ENCODE measurements at regions not wholly inside any gene's neighbourhood (a gene's known extent, or its start where the extent isn't known, plus 50 kb on each side); places are given as distances from the start of the nearest gene placed in this dataset.

DNA sequence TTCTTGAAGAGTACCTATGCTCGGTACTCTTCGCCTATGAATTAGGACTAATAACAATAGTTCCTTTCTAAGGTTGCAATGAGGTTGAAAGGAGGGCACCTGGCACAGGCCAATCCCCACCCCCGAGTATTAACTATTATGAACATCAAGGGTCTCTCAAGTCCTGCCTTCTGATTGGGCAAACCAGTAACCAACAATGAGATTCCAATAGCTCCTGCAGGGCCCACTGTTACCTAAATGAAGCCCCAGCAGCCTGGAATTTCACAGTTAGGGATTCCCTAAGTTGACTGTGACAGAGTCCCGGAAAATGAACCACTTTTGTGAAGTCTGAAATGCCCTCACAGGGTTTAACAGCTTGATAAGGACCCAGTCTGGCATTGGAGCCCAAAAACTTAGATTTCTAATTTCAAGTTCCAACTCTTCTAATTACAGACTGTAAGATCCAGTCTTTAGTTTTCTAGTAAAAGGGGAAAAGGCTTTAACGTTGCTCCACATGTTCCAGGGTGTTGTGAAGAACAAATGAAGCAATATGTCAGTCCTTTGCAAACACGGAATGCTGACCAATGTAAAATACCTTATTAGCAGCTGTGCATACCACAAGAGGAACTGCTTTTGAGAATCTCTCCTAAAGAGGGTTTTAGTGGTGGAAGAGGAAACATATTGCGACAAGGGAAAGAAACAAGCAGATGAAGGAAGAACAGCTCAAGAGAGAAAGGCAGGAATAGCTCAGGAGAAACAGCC lies 277.7 kb upstream of the MAP2 start:
- dilution Hi-C loops (cut with MboI; ENCODE audit: extremely low pct_ligation_motif_present, low sequenced_read_pairs): no loop called here
- FAIRE-seq: no peak
- no peak overlapping the region for H3K4me3 ChIP-seq (ENCODE audit: control insufficient read depth in 2 of 3, extremely low read depth in 1 of 3, insufficient read depth in 2 of 3, low read depth in 1 of 3, low read length in 3 of 3)
- TF ChIP-seq EZH2 (IDR thresholded peaks at IDR 0.05; ENCODE audit: low read length): no peak
- TF ChIP-seq, protein P1, sequence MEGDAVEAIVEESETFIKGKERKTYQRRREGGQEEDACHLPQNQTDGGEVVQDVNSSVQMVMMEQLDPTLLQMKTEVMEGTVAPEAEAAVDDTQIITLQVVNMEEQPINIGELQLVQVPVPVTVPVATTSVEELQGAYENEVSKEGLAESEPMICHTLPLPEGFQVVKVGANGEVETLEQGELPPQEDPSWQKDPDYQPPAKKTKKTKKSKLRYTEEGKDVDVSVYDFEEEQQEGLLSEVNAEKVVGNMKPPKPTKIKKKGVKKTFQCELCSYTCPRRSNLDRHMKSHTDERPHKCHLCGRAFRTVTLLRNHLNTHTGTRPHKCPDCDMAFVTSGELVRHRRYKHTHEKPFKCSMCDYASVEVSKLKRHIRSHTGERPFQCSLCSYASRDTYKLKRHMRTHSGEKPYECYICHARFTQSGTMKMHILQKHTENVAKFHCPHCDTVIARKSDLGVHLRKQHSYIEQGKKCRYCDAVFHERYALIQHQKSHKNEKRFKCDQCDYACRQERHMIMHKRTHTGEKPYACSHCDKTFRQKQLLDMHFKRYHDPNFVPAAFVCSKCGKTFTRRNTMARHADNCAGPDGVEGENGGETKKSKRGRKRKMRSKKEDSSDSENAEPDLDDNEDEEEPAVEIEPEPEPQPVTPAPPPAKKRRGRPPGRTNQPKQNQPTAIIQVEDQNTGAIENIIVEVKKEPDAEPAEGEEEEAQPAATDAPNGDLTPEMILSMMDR (optimal IDR thresholded peaks at IDR 0.05 in 1 of 3, IDR thresholded peaks at IDR 0.05 in 1 of 3, conservative IDR thresholded peaks at IDR 0.05 in 1 of 3; ENCODE audit: extremely low read depth in 1 of 3, insufficient read depth in 2 of 3, low read length in 3 of 3): no peak
- no peaks in the 10 kb centered on the region for H3K79me2 ChIP-seq (ENCODE audit: control insufficient read depth, insufficient read depth, low read length)
- no peak overlapping the region for H3K4me2 ChIP-seq (ENCODE audit: control insufficient read depth, extremely low read depth, insufficient read depth, low read depth, low read length)
- no peak for DNase-seq (ENCODE audit: low read depth, low spot score)
- H4K20me1 ChIP-seq (ENCODE audit: control insufficient read depth, extremely low read depth, insufficient read depth, low read length): no peaks in the 10 kb centered on the region
- H3K27ac ChIP-seq (ENCODE audit: control insufficient read depth, insufficient read depth, low read length): no peak overlapping the region
- no peaks in the 10 kb centered on the region for H3K27me3 ChIP-seq (ENCODE audit: control insufficient read depth, extremely low read depth, insufficient read depth, low read length)
- H3K9me3 ChIP-seq (ENCODE audit: control insufficient read depth, low read depth, low read length): no peaks in the 10 kb centered on the region
- no peak overlapping the region for H3K9ac ChIP-seq (ENCODE audit: control insufficient read depth, extremely low read depth, insufficient read depth, low read length)
- no peak overlapping the region for H2AFZ ChIP-seq (ENCODE audit: control insufficient read depth, low read length)
- no peaks in the 10 kb centered on the region for H3K36me3 ChIP-seq (ENCODE audit: control insufficient read depth in 2 of 2, extremely low read depth in 1 of 2, insufficient read depth in 2 of 2, low read length in 2 of 2)
- H3K9me1 ChIP-seq (ENCODE audit: control insufficient read depth, extremely low read depth, insufficient read depth, low read length): no peaks in the 10 kb centered on the region
- H3K4me1 ChIP-seq (ENCODE audit: control insufficient read depth, extremely low read depth, insufficient read depth, low read length): peaks cover 13% of the 10 kb centered on the region

DNA sequence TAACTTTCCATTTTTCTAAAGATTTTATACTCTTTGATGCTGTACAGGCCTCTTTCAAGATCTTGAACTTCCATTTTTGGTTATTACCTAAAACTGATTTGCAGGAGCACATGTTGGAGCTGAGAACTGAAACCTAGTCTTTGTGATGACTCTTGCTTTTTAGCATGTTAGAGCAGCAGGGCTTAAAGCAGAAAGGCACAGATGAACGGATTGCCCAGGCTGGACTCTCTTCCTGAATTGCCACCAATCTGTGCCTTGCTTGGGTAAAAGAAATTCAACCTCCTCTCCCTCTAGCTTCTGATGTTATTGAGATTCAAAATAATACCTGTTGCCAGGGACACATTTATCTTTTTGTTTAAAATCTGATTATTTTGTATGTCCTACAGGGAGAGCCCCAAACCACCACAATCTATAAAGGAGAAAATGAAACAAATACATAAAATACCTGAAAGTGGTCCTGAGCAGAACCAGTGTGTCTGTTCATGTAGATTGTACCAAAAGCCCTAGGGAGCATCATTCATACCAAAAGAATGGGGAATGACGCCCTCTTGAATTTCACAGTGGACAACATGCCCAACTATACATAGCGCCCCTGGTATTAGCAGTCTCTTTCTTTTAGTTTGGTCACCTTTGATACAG lies 277.0 kb upstream of the MAP2 start:
- Histone ChIP-seq H3K4me1 (ENCODE audit: control insufficient read depth, extremely low read depth, insufficient read depth, low read length) (peaks cover 7% of the 10 kb centered on the region), H3K9me1 (ENCODE audit: control insufficient read depth, extremely low read depth, insufficient read depth, low read length) (no peaks in the 10 kb centered on the region), H3K27me3 (ENCODE audit: control insufficient read depth, extremely low read depth, insufficient read depth, low read length) (no peaks in the 10 kb centered on the region), H3K9ac (ENCODE audit: control insufficient read depth, extremely low read depth, insufficient read depth, low read length) (no peak overlapping the region), H3K4me2 (ENCODE audit: control insufficient read depth, extremely low read depth, insufficient read depth, low read depth, low read length) (no peak overlapping the region), H3K36me3 (ENCODE audit: control insufficient read depth in 2 of 2, extremely low read depth in 1 of 2, insufficient read depth in 2 of 2, low read length in 2 of 2) (no peaks in the 10 kb centered on the region), H4K20me1 (ENCODE audit: control insufficient read depth, extremely low read depth, insufficient read depth, low read length) (no peaks in the 10 kb centered on the region), H3K79me2 (ENCODE audit: control insufficient read depth, insufficient read depth, low read length) (no peaks in the 10 kb centered on the region), H2AFZ (ENCODE audit: control insufficient read depth, low read length) (no peak overlapping the region), H3K27ac (ENCODE audit: control insufficient read depth, insufficient read depth, low read length) (no peak overlapping the region), H3K4me3 (ENCODE audit: control insufficient read depth in 2 of 3, extremely low read depth in 1 of 3, insufficient read depth in 2 of 3, low read depth in 1 of 3, low read length in 3 of 3) (no peak overlapping the region), H3K9me3 (ENCODE audit: control insufficient read depth, low read depth, low read length) (no peaks in the 10 kb centered on the region)
- dilution Hi-C loops (cut with MboI; ENCODE audit: extremely low pct_ligation_motif_present, low sequenced_read_pairs): no loop called here
- DNase-seq (ENCODE audit: low read depth, low spot score) (no peak), FAIRE-seq (no peak)
- TF ChIP-seq, protein P1 (optimal IDR thresholded peaks at IDR 0.05 in 1 of 3, IDR thresholded peaks at IDR 0.05 in 1 of 3, conservative IDR thresholded peaks at IDR 0.05 in 1 of 3; ENCODE audit: extremely low read depth in 1 of 3, insufficient read depth in 2 of 3, low read length in 3 of 3): no peak

All from keratinocyte (primary cell).